Mucosa of rectum (tissue), 2 donors: ENCODE measurements at regions not wholly inside any gene's neighbourhood (a gene's known extent, or its start where the extent isn't known, plus 50 kb on each side); places are given as distances from the start of the nearest gene placed in this dataset.
"Not testable (repeated sequence)": the region's sequence is repeated elsewhere in the genome, so short reads cannot be mapped to it uniquely, and the experiment has no call there.

ENCODE experiments used
- H3K27ac ChIP-seq, 2 donors: one replicate each; pipeline ENCODE4 v1.7.0; 2013; ENCODE audit warnings: inconsistent platforms in 2 of 2, low read depth in 2 of 2, low read length in 2 of 2
- H3K27me3 ChIP-seq, 2 donors: one replicate each; pipeline ENCODE4 v1.7.0; 2013; ENCODE audit warnings: low read length in 2 of 2; ENCODE audit not compliant: control insufficient read depth in 2 of 2, insufficient read depth in 2 of 2
- H3K36me3 ChIP-seq, 2 donors: one replicate each; pipeline ENCODE4 v1.7.0; 2013; ENCODE audit warnings: low read length in 2 of 2; ENCODE audit not compliant: control insufficient read depth in 2 of 2, insufficient read depth in 2 of 2
- H3K4me1 ChIP-seq, 2 donors: one replicate each; pipeline ENCODE4 v1.7.0; 2013; ENCODE audit warnings: low read length in 2 of 2, mild to moderate bottlenecking in 1 of 2; ENCODE audit not compliant: control insufficient read depth in 2 of 2, insufficient read depth in 2 of 2
- H3K4me3 ChIP-seq, 2 donors: one replicate each; pipeline ENCODE4 v1.7.0; 2013; ENCODE audit warnings: low read length in 2 of 2
- H3K9ac ChIP-seq, 2 donors: one replicate each; pipeline ENCODE4 v1.7.0; 2013; ENCODE audit warnings: low read length in 2 of 2, low read depth in 1 of 2, mild to moderate bottlenecking in 1 of 2
- H3K9me3 ChIP-seq, 2 donors: one replicate each; pipeline ENCODE4 v1.7.0; 2013; ENCODE audit warnings: low read length in 2 of 2; ENCODE audit not compliant: control insufficient read depth in 2 of 2
- donor health status: healthy.
- donor health status: Normal muscosa, but diverticular disease.

DNA sequence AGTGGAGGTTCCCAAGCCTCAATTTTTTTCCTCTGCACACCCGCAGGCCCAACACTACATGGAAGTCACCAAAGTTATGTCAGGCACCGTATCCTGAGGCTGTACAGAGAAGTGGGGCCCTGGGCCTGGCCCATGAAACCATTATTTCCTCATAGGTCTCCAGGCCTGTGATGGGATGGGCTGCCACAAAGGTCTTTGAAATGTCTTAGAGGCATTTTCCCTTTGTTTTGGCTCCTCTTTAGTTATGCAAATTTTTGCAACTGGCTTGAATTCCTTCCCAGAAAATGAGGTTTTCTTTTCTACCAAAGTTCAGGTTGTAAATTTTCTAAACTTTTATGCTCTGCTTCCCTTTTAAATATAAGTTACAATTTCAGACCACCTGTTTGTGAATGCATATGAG lies 365.2 kb downstream of the HGF start:
- no peak overlapping the region for H3K9ac ChIP-seq
- no peak overlapping the region for H3K27ac ChIP-seq
- no peak overlapping the region for H3K4me3 ChIP-seq
- H3K36me3 ChIP-seq, result no peaks in the 10 kb centered on the region
- H3K4me1 ChIP-seq, result peaks cover 0 to 5% of the 10 kb centered on the region in 2 donors
- H3K9me3 ChIP-seq, result no peaks in the 10 kb centered on the region
- no peaks in the 10 kb centered on the region for H3K27me3 ChIP-seq

DNA sequence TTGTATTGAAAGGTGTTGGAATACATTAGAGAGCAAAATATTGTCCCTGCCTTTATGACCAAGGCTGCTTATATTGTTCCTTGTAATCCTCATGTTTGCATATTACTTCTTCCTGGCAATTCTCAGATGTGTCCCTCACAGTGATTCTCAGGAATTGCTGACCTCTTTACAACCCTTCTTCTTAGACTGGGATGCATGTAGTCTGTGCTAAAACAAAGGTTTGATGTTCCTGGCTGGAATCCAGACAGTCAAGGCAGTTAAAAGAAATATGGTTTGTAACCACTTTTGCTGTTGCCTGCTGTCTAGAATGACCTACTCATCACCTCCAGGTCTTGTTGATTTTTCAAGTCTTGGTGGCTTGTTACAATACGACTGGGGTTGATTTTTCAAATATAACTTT lies 367.6 kb downstream of the HGF start:
- Histone ChIP-seq H3K36me3 (no peaks in the 10 kb centered on the region), H3K27ac (no peak overlapping the region), H3K4me1 (peaks cover 0 to 5% of the 10 kb centered on the region in 2 donors), H3K9me3 (no peaks in the 10 kb centered on the region), H3K4me3 (no peak overlapping the region), H3K27me3 (no peaks in the 10 kb centered on the region), H3K9ac (no peak overlapping the region)

GRCh38 chr7:81399471-81399870 lies 370.4 kb downstream of the HGF start:
- Histone ChIP-seq H3K9me3 (no peaks in the 10 kb centered on the region), H3K9ac (no peak overlapping the region), H3K36me3 (no peaks in the 10 kb centered on the region), H3K27ac (no peak overlapping the region), H3K4me1 (peaks cover 0 to 5% of the 10 kb centered on the region in 2 donors), H3K27me3 (no peaks in the 10 kb centered on the region), H3K4me3 (no peak overlapping the region)

- Histone ChIP-seq H3K4me3 (no peak overlapping the region), H3K27ac (no peak overlapping the region), H3K9ac (no peak overlapping the region), H3K4me1 (no peaks in the 10 kb centered on the region), H3K27me3 (no peaks in the 10 kb centered on the region), H3K9me3 (no peaks in the 10 kb centered on the region), H3K36me3 (no peaks in the 10 kb centered on the region)
Measured at GRCh38 chr7:81394029-81394428, 375.8 kb downstream of the HGF start.

GRCh38 chr7:81393018-81393417 lies 376.8 kb downstream of the HGF start:
- H3K36me3 ChIP-seq, result no peaks in the 10 kb centered on the region
- no peaks in the 10 kb centered on the region for H3K4me1 ChIP-seq
- no peaks in the 10 kb centered on the region for H3K27me3 ChIP-seq
- H3K27ac ChIP-seq, result no peak overlapping the region
- no peak overlapping the region for H3K4me3 ChIP-seq
- H3K9ac ChIP-seq, result no peak overlapping the region
- H3K9me3 ChIP-seq, result no peaks in the 10 kb centered on the region

GRCh38 chr7:81385370-81385769 lies 384.5 kb downstream of the HGF start:
- H3K27ac ChIP-seq, result no peak overlapping the region
- no peaks in the 10 kb centered on the region for H3K27me3 ChIP-seq
- no peaks in the 10 kb centered on the region for H3K4me1 ChIP-seq
- no peak overlapping the region for H3K4me3 ChIP-seq
- no peaks in the 10 kb centered on the region for H3K36me3 ChIP-seq
- H3K9me3 ChIP-seq, result no peaks in the 10 kb centered on the region
- no peak overlapping the region for H3K9ac ChIP-seq

- H3K27ac ChIP-seq, result no peak overlapping the region
- no peak overlapping the region for H3K4me3 ChIP-seq
- H3K36me3 ChIP-seq, result no peaks in the 10 kb centered on the region
- no peaks in the 10 kb centered on the region for H3K4me1 ChIP-seq
- no peaks in the 10 kb centered on the region for H3K27me3 ChIP-seq
- H3K9ac ChIP-seq, result no peak overlapping the region
- no peaks in the 10 kb centered on the region for H3K9me3 ChIP-seq
Measured at GRCh38 chr7:81383846-81384245, 386.0 kb downstream of the HGF start.

GRCh38 chr7:81374641-81375040 lies 395.2 kb downstream of the HGF start:
- H3K27ac ChIP-seq, H3K9ac ChIP-seq, H3K4me1 ChIP-seq, H3K27me3 ChIP-seq, H3K9me3 ChIP-seq, H3K4me3 ChIP-seq, H3K36me3 ChIP-seq: not testable (repeated sequence)

DNA sequence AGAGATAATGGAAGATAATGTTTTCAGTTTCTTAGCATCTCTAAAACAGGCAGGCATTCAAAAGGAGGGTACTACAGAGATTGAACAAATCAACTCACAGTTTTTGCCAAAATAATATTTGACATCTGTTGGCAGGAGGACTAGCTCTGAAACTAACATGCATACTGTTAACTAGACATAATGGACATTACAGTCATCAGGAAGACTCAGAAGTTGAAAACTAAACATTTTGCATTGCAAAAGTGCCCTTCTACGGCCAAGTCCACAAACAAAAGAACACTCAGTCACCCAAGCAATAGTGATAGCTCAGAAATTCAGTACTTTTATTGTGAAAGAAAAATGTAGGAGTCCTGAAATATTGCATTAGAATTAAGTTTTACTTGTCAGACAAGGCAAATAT lies 399.0 kb downstream of the HGF start:
- H3K36me3 ChIP-seq, result no peaks in the 10 kb centered on the region
- H3K9ac ChIP-seq, result no peak overlapping the region
- no peaks in the 10 kb centered on the region for H3K9me3 ChIP-seq
- no peak overlapping the region for H3K4me3 ChIP-seq
- H3K4me1 ChIP-seq, result no peaks in the 10 kb centered on the region
- no peaks in the 10 kb centered on the region for H3K27me3 ChIP-seq
- H3K27ac ChIP-seq, result no peak overlapping the region

GRCh38 chr7:81367326-81367931 lies 402.4 kb downstream of the HGF start:
- H3K4me1 ChIP-seq, result no peaks in the 10 kb centered on the region
- H3K4me3 ChIP-seq, result no peak overlapping the region
- H3K9me3 ChIP-seq, result no peaks in the 10 kb centered on the region
- no peaks in the 10 kb centered on the region for H3K36me3 ChIP-seq
- H3K9ac ChIP-seq, result no peak overlapping the region
- H3K27ac ChIP-seq, result no peak overlapping the region
- no peaks in the 10 kb centered on the region for H3K27me3 ChIP-seq

DNA sequence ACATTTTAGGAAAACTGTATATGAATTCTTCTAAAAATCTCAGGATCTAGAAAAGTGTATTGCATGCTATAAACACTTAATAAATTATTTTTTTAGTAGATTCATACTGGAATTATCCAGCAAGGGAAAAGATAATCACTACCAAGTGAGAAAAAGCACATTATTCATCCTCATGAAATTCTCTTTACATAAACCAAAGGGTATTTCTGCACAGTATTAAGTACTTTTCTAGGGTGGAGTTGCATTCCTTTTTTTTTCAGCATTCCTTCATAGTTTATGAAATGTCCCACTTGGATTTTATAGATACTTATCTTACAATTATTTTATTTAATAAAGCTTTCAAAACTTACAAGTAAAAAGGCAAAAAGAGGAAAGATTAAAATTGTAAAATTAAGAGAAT lies 403.3 kb downstream of the HGF start:
- Histone ChIP-seq H3K4me1 (no peaks in the 10 kb centered on the region), H3K27ac (no peak overlapping the region), H3K27me3 (no peaks in the 10 kb centered on the region), H3K9ac (no peak overlapping the region), H3K4me3 (no peak overlapping the region), H3K36me3 (no peaks in the 10 kb centered on the region), H3K9me3 (no peaks in the 10 kb centered on the region)
